IMR-90 (cell line): ENCODE measurements at regions not wholly inside any gene's neighbourhood (a gene's known extent, or its start where the extent isn't known, plus 50 kb on each side); places are given as distances from the start of the nearest gene placed in this dataset.

ENCODE experiments used
- ATAC-seq: fragments of 200-7000 bp; cut with Tn5 transposase; 2 replicates; pipeline ENCODE4 v1.9.1; 2020; ENCODE audit warnings: low read depth, mild to moderate bottlenecking, moderate library complexity
- BruUV-seq: library from RNA; stranded (reverse); fragments of 400-500 nt; replicated peaks from 2 replicates; lab custom pipeline; 2021; lab: Mats Ljungman, UMichigan
- CTCF ChIA-PET: fragments of 300-600 bp; formaldehyde crosslinking; extraction: SDS; loops from one replicate; lab custom pipeline; 2021; ENCODE audit warnings: antibody characterized with exemption; lab: Yijun Ruan, JAX
- POLR2A ChIA-PET: fragments of 300-600 bp; sonication (Branson Sonifier 250); formaldehyde crosslinking; loops from one replicate; lab custom pipeline; 2022; ENCODE audit warnings: antibody characterized with exemption; ENCODE audit not compliant: unreplicated experiment; lab: Charles Lee
- DNase-seq: peaks from one replicate; pipeline ENCODE4 v3.0.0; 2013
- H2AFZ ChIP-seq: replicated peaks from 2 replicates; pipeline ENCODE3; 2013; ENCODE audit warnings: low read length, mild to moderate bottlenecking; ENCODE audit not compliant: poor library complexity
- H2AK5ac ChIP-seq: 2 replicates; pipeline ENCODE4 v1.6.1; 2013; ENCODE audit warnings: low read depth, low read length, inconsistent platforms
- H2AK9ac ChIP-seq: replicated peaks from 2 replicates; pipeline ENCODE3; 2013; ENCODE audit warnings: mild to moderate bottlenecking, low read depth, low read length, moderate library complexity; ENCODE audit not compliant: poor library complexity
- H2BK120ac ChIP-seq: 2 replicates; pipeline ENCODE4 v1.6.1; 2013; ENCODE audit warnings: low read depth, low read length, inconsistent platforms
- H2BK15ac ChIP-seq: 3 replicates; pipeline ENCODE4 v1.6.1; 2013; ENCODE audit warnings: low read depth, low read length, inconsistent platforms
- H2BK20ac ChIP-seq: 2 replicates; pipeline ENCODE4 v1.6.1; 2013; ENCODE audit warnings: low read depth, mild to moderate bottlenecking, inconsistent platforms, low read length, moderate library complexity
- H2BK5ac ChIP-seq: 2 replicates; pipeline ENCODE4 v1.6.1; 2013; ENCODE audit warnings: mild to moderate bottlenecking, low read depth, low read length, inconsistent platforms; ENCODE audit not compliant: poor library complexity, severe bottlenecking
- H3K14ac ChIP-seq: replicated peaks from 2 replicates; pipeline ENCODE4 v1.6.1; 2013; ENCODE audit warnings: low read depth, low read length, inconsistent platforms
- H3K18ac ChIP-seq: 2 replicates; pipeline ENCODE4 v1.6.1; 2013; ENCODE audit warnings: low read depth, low read length, control low read depth
- H3K23ac ChIP-seq: 2 replicates; pipeline ENCODE4 v1.6.1; 2013; ENCODE audit warnings: low read depth, low read length, inconsistent platforms
- H3K27ac ChIP-seq: 2 replicates; pipeline ENCODE4 v1.5.1; 2013; ENCODE audit warnings: mild to moderate bottlenecking, control low read depth, low read length; ENCODE audit not compliant: insufficient read depth
- H3K27me3 ChIP-seq: 2 replicates; pipeline ENCODE4 v1.6.1; 2013; ENCODE audit warnings: low read length; ENCODE audit not compliant: control insufficient read depth, insufficient read depth
- H3K36me3 ChIP-seq: 2 replicates; pipeline ENCODE4 v1.6.1; 2013; ENCODE audit warnings: low read length, mixed read lengths; ENCODE audit not compliant: control insufficient read depth, insufficient read depth
- H3K4ac ChIP-seq: 2 replicates; pipeline ENCODE4 v1.6.1; 2013; ENCODE audit warnings: low read depth, low read length, inconsistent platforms
- H3K4me1 ChIP-seq: 2 replicates; pipeline ENCODE4 v1.6.1; 2013; ENCODE audit warnings: low read length, mixed read lengths; ENCODE audit not compliant: control insufficient read depth, insufficient read depth
- H3K4me2 ChIP-seq: 2 replicates; pipeline ENCODE4 v1.6.1; 2013; ENCODE audit warnings: low read depth, mild to moderate bottlenecking, control low read depth, low read length, moderate library complexity
- H3K4me3 ChIP-seq: 2 replicates; pipeline ENCODE4 v1.5.1; 2013; ENCODE audit warnings: low read depth, mild to moderate bottlenecking, control low read depth, low read length, moderate library complexity; ENCODE audit not compliant: insufficient read depth
- H3K56ac ChIP-seq: 2 replicates; pipeline ENCODE4 v1.6.1; 2013; ENCODE audit warnings: low read length, inconsistent platforms; ENCODE audit not compliant: insufficient read depth; ENCODE audit errors: extremely low read depth
- H3K79me1 ChIP-seq, 2 experiments: 2 replicates each; pipeline ENCODE4 v1.6.1; 2013; ENCODE audit warnings: low read length in 2 of 2, inconsistent platforms in 1 of 2, low read depth in 1 of 2
- H3K9ac ChIP-seq: 2 replicates; pipeline ENCODE4 v1.6.1; 2013; ENCODE audit warnings: low read depth, low read length, control low read depth
- H3K9me1 ChIP-seq: 2 replicates; pipeline ENCODE4 v1.6.1; 2013; ENCODE audit warnings: low read length, inconsistent platforms; ENCODE audit not compliant: insufficient read depth
- H3K9me3 ChIP-seq: 2 replicates; pipeline ENCODE4 v1.6.1; 2013; ENCODE audit warnings: low read length; ENCODE audit not compliant: control insufficient read depth, insufficient read depth
- H4K20me1 ChIP-seq: 2 replicates; pipeline ENCODE4 v1.6.1; 2013; ENCODE audit warnings: low read length, inconsistent platforms; ENCODE audit not compliant: insufficient read depth
- H4K5ac ChIP-seq: 2 replicates; pipeline ENCODE4 v1.6.1; 2013; ENCODE audit warnings: mild to moderate bottlenecking, low read depth, low read length, control low read depth
- H4K8ac ChIP-seq, 2 experiments: 2 replicates each; pipeline ENCODE4 v1.6.1; 2013; ENCODE audit warnings: low read depth in 2 of 2, low read length in 2 of 2, control low read depth in 1 of 2, inconsistent platforms in 1 of 2
- H4K91ac ChIP-seq: 2 replicates; pipeline ENCODE4 v1.6.1; 2013; ENCODE audit warnings: low read depth, low read length, inconsistent platforms; ENCODE audit not compliant: insufficient read depth
- CEBPB ChIP-seq: IDR thresholded peaks from 2 replicates; pipeline ENCODE4 v1.6.1; 2012; ENCODE audit warnings: low read depth, low read length, improper control_type of control experiment
- CHD1 ChIP-seq: IDR thresholded peaks from 2 replicates; pipeline ENCODE4 v1.6.1; 2012; ENCODE audit warnings: low read depth, low read length, improper control_type of control experiment
- MXI1 ChIP-seq: IDR thresholded peaks from 2 replicates; pipeline ENCODE4 v1.6.1; 2012; ENCODE audit warnings: low read depth, mild to moderate bottlenecking, low read length, moderate library complexity, borderline replicate concordance
- POLR2A ChIP-seq: IDR thresholded peaks from 2 replicates; pipeline ENCODE4 v1.6.1; 2012; ENCODE audit warnings: mild to moderate bottlenecking, low read depth, low read length
- RCOR1 ChIP-seq: IDR thresholded peaks from 2 replicates; pipeline ENCODE4 v1.6.1; 2012; ENCODE audit warnings: mild to moderate bottlenecking, low read length, improper control_type of control experiment; ENCODE audit not compliant: insufficient replicate concordance
- RFX5 ChIP-seq: IDR thresholded peaks from 2 replicates; pipeline ENCODE4 v1.8.0; 2012; ENCODE audit warnings: low read depth, mild to moderate bottlenecking, low read length, moderate library complexity
- WGBS, 2 experiments: methylation state at CpG; one replicate each; pipeline versions ENCODE4 v1.1.5 to v1.1.7; 2013; ENCODE audit warnings: missing lambda C conversion rate in 2 of 2; ENCODE audit not compliant: insufficient read length in 1 of 2; ENCODE audit errors: extremely low coverage in 2 of 2; 5-methylcytosine and 5-hydroxymethylcytosine counted together
- dilution Hi-C: fragments of 300-500 bp; cut with HindIII; formaldehyde crosslinking; loops from one replicate; pipeline ENCODE4 v1.14.3; 2018; ENCODE audit warnings: low sequenced_read_pairs; ENCODE audit not compliant: unreplicated experiment
- in situ Hi-C: fragments of 300-500 bp; cut with MboI; formaldehyde crosslinking; loops from 3 replicates; pipeline ENCODE4 v1.14.3; 2019; ENCODE audit warnings: low sequenced_read_pairs, inconsistent platforms, mixed read lengths
- intact Hi-C: fragments of 100-400 bp; cut with micrococcal nuclease; formaldehyde crosslinking; loops from 2 replicates; pipeline ENCODE4 v1.10.0; 2022
- TF ChIP-seq, protein P1 (sequence below): fragments of 150-350 bp; IDR thresholded peaks from 2 replicates; pipeline ENCODE4 v1.6.1; 2017; ENCODE audit warnings: mild to moderate bottlenecking, antibody characterized with exemption, low read length, low read depth
- TF ChIP-seq, protein P2 (sequence below): fragments of 150-350 bp; IDR thresholded peaks from 2 replicates; pipeline ENCODE4 v1.6.1; 2016; ENCODE audit warnings: low read depth, mild to moderate bottlenecking, low read length, moderate library complexity, borderline replicate concordance

DNA sequence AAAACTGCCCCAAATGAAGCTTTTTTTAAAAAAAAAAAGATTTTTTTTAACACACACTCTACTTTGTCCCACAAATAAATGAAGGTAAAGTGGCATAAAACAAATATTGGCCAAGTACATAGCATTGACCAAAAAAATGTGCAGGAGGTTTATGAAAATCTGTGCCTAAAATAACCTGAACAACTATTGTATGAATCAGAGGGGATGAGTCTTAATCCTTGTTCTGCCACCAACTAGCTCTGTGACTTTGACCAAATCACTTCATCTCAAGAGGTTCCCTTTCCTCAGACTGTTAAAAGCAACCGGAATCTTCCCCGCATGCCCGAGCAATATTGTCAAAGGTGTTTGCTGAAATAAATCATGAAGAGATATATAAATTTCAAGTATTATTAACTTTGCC lies 150.4 kb upstream of the NEBL start:
- Histone ChIP-seq H3K27me3 (no peaks in the 10 kb centered on the region), H4K20me1 (no peaks in the 10 kb centered on the region), H4K5ac (no peak overlapping the region), H2AK9ac (no peak overlapping the region), H2AK5ac (no peak overlapping the region), H4K91ac (no peak overlapping the region), H2BK5ac (no peak overlapping the region), H3K36me3 (no peaks in the 10 kb centered on the region), H3K18ac (no peak overlapping the region), H3K14ac (no peak overlapping the region), H3K4me3 (no peak overlapping the region), H2AFZ (no peak overlapping the region), H3K27ac (no peak overlapping the region), H2BK120ac (no peak overlapping the region), H3K4me1 (no peaks in the 10 kb centered on the region), H3K79me1 (no peaks in the 10 kb centered on the region), H2BK20ac (no peak overlapping the region), H3K9ac (no peak overlapping the region), H3K23ac (no peak overlapping the region), H3K9me1 (no peaks in the 10 kb centered on the region), H3K56ac (no peak overlapping the region), H3K4me2 (no peak overlapping the region), H4K8ac (no peak overlapping the region), H3K4ac (no peak overlapping the region), H3K9me3 (no peaks in the 10 kb centered on the region; the same call in 1 of the 2 replicates), H2BK15ac (no peak overlapping the region)
- POLR2A ChIA-PET, result no interaction called here
- intact Hi-C loops (no loop called here), in situ Hi-C loops (no loop called here), dilution Hi-C loops (no loop called here)
- no peak for TF ChIP-seq RFX5
- TF ChIP-seq, protein P1, sequence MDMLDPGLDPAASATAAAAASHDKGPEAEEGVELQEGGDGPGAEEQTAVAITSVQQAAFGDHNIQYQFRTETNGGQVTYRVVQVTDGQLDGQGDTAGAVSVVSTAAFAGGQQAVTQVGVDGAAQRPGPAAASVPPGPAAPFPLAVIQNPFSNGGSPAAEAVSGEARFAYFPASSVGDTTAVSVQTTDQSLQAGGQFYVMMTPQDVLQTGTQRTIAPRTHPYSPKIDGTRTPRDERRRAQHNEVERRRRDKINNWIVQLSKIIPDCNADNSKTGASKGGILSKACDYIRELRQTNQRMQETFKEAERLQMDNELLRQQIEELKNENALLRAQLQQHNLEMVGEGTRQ, result no peak
- no peak for TF ChIP-seq POLR2A
- TF ChIP-seq CHD1, result no peak
- no peak for TF ChIP-seq MXI1
- TF ChIP-seq RCOR1, result no peak
- TF ChIP-seq, protein P2, sequence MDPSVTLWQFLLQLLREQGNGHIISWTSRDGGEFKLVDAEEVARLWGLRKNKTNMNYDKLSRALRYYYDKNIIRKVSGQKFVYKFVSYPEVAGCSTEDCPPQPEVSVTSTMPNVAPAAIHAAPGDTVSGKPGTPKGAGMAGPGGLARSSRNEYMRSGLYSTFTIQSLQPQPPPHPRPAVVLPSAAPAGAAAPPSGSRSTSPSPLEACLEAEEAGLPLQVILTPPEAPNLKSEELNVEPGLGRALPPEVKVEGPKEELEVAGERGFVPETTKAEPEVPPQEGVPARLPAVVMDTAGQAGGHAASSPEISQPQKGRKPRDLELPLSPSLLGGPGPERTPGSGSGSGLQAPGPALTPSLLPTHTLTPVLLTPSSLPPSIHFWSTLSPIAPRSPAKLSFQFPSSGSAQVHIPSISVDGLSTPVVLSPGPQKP, result no peak
- no peak for TF ChIP-seq CEBPB
- CTCF ChIA-PET, result no interaction called here
- WGBS, 2 experiments, result no CpG with 5 or more reads among the region's 3 CpGs
- BruUV-seq, result no TSS peak
- no peak for DNase-seq
- ATAC-seq, result no peak
